Adrenal gland (tissue), 5 donors: ENCODE measurements at regions not wholly inside any gene's neighbourhood (a gene's known extent, or its start where the extent isn't known, plus 50 kb on each side); places are given as distances from the start of the nearest gene placed in this dataset.

Experiments used
- POLR2A ChIP-seq, 2 donors: fragments of 450-650 bp; IDR thresholded peaks; one replicate each; pipeline ENCODE4 v1.6.1; 2017; ENCODE audit warnings: antibody characterized with exemption in 2 of 2, mild to moderate bottlenecking in 2 of 2, moderate library complexity in 1 of 2
- TF ChIP-seq, protein P1 (sequence below), 6 experiments: fragments of 450-650 bp in 4 of 6; fragments of 200-600 bp in 2 of 6; sonication (generic) in 1 of 6; IDR thresholded peaks; 1 replicate in 5 of 6; 2 replicates in 1 of 6; pipeline versions ENCODE4 v1.5.1 to v1.8.0; 2016 to 2021; ENCODE audit warnings: antibody characterized with exemption in 6 of 6, mild to moderate bottlenecking in 2 of 6, moderate library complexity in 1 of 6
- donor health status: DM: no; HTN: no; CAD: no.

DNA sequence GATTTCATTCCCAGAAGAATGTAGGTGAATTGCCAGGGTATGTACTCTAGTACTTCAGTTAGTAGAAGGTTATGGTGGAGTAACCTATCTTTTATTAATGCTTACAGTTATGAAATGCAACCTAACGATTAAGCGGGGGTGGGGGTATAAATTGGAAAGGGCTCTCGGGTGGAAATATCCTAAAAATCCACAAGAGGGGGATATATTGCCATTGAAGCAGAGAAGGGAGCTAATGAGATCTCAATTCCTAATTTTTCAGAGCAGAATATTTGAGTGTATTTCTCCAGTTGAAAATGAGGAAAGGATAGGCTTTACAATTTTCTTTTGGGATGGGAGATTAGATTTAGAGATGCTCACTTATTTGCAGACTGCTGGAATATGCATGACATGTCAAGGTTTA lies 90.8 kb downstream of the DNAJB9 start:
- TF ChIP-seq, protein P1, sequence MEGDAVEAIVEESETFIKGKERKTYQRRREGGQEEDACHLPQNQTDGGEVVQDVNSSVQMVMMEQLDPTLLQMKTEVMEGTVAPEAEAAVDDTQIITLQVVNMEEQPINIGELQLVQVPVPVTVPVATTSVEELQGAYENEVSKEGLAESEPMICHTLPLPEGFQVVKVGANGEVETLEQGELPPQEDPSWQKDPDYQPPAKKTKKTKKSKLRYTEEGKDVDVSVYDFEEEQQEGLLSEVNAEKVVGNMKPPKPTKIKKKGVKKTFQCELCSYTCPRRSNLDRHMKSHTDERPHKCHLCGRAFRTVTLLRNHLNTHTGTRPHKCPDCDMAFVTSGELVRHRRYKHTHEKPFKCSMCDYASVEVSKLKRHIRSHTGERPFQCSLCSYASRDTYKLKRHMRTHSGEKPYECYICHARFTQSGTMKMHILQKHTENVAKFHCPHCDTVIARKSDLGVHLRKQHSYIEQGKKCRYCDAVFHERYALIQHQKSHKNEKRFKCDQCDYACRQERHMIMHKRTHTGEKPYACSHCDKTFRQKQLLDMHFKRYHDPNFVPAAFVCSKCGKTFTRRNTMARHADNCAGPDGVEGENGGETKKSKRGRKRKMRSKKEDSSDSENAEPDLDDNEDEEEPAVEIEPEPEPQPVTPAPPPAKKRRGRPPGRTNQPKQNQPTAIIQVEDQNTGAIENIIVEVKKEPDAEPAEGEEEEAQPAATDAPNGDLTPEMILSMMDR (IDR thresholded peaks at IDR 0.05), result peak in 1 of 6 experiments; percentile 11
- no peak for TF ChIP-seq POLR2A (IDR thresholded peaks at IDR 0.05)
